Astrocyte of the cerebellum (primary cell): ENCODE measurements at regions not wholly inside any gene's neighbourhood (a gene's known extent, or its start where the extent isn't known, plus 50 kb on each side); places are given as distances from the start of the nearest gene placed in this dataset.

Experiments
- DNase-seq: peaks from one replicate; pipeline ENCODE4 v3.0.0-alpha.2; 2011; ENCODE audit warnings: low read depth
- H3K4me3 ChIP-seq: 2 replicates; pipeline ENCODE4 v1.5.1; 2011; ENCODE audit warnings: mild to moderate bottlenecking, low read depth, low read length, moderate library complexity
- CTCF ChIP-seq: IDR thresholded peaks from 2 replicates; pipeline ENCODE4 v1.5.1; 2012; ENCODE audit warnings: low read length, low read depth, moderate library complexity, mild to moderate bottlenecking; ENCODE audit errors: missing control alignments
- in situ Hi-C: cut with HindIII; loops from 2 replicates; pipeline ENCODE4 v1.10.0; 2017; ENCODE audit warnings: low sequenced_read_pairs

GRCh38 chr12:77766224-77766623 lies 64.5 kb upstream of the NAV3 start:
- in situ Hi-C loops = no loop called here
- no peak for DNase-seq
- no peak for TF ChIP-seq CTCF
- no peak overlapping the region for H3K4me3 ChIP-seq

- H3K4me3 ChIP-seq = no peak overlapping the region
- in situ Hi-C loops = no loop called here
- TF ChIP-seq CTCF = no peak
- DNase-seq = no peak
Measured at GRCh38 chr12:77761286-77761685, 69.4 kb upstream of the NAV3 start.

- no peak for DNase-seq
- in situ Hi-C loops = no loop called here
- no peak overlapping the region for H3K4me3 ChIP-seq
- TF ChIP-seq CTCF = no peak
Measured at GRCh38 chr12:77760271-77761025, 70.2 kb upstream of the NAV3 start.

- no peak overlapping the region for H3K4me3 ChIP-seq
- no peak for DNase-seq
- in situ Hi-C loops = no loop called here
- TF ChIP-seq CTCF = no peak
Measured at GRCh38 chr12:77754086-77754485, 76.6 kb upstream of the NAV3 start.

GRCh38 chr12:77751939-77752338 lies 78.8 kb upstream of the NAV3 start:
- H3K4me3 ChIP-seq = no peak overlapping the region
- in situ Hi-C loops = no loop called here
- no peak for TF ChIP-seq CTCF
- peak; percentile 81 for DNase-seq

GRCh38 chr12:77746096-77746495 lies 84.6 kb upstream of the NAV3 start:
- in situ Hi-C loops = no loop called here
- DNase-seq = no peak
- no peak overlapping the region for H3K4me3 ChIP-seq
- no peak for TF ChIP-seq CTCF
